HG03521 (cell line): ENCODE measurements at regions not wholly inside any gene's neighbourhood (a gene's known extent, or its start where the extent isn't known, plus 50 kb on each side); places are given as distances from the start of the nearest gene placed in this dataset.
A peak's percentile ranks its signal among the peaks of the same experiment; 100 is the strongest.

Experiments used
- ATAC-seq: cut with Tn5 transposase; IDR thresholded peaks from one replicate; pipeline ENCODE4 v1.9.1; 2021; ENCODE audit warnings: mild to moderate bottlenecking, moderate library complexity; ENCODE audit not compliant: unreplicated experiment

GRCh38 chr2:161096336-161096735 lies 63.9 kb upstream of the TANK start:
- ATAC-seq: no peak

GRCh38 chr2:161097157-161097556 lies 63.1 kb upstream of the TANK start:
- no peak for ATAC-seq

GRCh38 chr2:161100211-161100895 lies 59.9 kb upstream of the TANK start:
- ATAC-seq: no peak

DNA sequence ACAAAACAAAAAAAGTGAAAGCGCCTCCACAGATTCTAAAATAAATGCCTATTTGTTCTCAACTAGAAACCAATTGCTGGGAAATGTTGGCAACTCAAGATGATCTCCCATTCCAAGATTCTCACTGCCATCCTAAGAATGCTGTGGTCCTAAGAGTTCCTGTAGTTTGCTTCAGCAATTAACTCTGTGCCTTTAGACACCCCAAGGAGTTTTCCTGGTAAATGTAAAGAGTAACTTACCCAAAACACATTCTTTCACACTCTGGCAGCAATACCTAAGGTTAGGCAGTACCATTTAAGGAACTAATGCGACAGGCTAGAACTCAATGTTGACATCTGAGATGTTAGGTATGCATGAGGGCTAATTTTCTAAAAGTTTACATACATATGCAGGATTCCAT lies 58.8 kb upstream of the TANK start:
- ATAC-seq: no peak

DNA sequence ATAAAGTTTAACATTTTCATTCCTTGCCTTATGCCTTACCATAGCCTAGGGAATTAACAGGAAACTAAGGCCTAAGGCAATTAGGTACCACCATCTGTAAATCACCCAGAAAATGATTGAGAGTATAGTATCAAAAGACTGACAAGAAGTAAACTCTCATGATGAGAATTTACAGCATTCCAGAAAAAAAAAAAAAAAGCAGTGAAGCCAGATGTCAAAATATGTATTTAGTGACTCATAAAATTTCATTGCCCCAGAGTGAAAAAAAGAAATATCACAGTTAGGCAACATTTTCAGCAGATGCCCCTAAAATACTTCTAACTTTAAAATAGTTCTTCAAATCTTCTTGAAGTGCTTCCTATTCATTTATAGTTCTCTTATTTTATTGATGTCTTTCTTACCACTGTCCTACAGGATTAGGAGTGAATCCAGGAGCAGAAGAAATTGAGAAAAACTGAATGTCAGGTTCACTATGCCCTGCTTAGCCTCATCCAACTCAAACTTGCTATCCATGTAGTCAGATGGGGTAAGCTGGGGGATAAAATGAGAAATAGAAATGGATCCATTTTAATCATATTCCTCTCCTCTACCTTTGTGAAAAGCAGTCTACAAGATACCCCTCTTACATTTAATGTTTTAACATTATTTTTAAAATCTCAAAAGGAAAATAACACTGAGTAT lies 57.3 kb upstream of the TANK start:
- ATAC-seq: no peak

DNA sequence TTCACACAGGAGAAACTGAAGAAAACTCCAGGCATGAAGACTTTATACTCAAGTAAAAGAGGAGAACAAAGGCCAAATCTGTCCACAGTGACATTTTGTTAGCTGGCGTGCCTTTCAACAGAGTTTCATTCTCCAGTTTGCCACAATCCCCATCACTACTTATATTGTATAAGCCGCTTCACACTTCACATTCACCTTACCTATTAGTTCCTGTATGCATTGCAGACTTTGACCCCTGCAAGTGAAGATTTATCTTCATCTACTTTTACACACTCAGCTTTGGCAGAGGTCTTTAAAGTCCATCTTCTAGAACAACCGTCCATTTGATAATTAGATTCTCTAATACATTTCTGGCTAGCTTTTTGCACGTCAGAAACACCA lies 56.8 kb upstream of the TANK start:
- no peak for ATAC-seq

DNA sequence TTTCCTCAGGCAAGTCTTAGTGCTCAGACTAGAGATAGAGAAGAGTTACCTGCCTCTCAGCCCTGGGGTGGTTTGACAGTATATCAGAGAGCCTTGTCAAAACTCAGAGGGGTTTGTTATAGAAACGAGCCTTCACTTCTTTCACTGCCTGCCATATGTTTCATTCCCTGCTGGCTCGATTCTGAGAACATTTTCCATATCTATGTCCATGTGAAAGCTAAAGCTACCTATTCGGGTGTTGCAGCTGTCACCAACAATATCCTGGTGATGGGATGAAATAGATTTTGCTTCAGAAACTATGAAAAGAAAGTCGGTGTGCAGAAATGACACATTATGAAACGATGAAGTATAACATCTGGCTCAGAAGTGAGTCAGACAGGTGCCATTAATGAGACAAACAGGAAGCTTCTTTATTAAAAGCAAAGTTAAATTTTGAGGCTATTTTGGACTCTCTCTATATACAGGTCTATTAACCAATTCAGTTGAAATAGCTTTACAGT lies 56.1 kb upstream of the TANK start:
- ATAC-seq: peak; percentile 89

DNA sequence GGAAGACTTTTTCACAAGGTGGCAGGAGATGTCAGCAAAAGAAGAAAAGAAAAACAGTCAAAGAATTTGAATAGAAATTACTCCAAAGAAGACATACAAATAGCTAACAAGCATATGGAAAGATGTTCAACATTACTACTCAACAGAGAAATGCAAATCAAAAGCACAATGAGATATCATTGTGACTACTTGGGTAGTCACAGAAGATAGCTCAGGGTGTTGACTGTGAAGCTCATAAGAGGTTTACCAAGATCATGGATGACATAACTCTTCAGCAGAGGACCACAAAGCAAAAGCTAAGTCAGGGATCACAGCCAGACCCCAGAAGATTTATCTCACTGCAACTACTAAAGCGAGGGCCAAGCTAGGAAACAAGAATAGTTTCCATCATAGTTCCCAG lies 53.0 kb upstream of the TANK start:
- no peak for ATAC-seq
